Kidney epithelial cell (primary cell): ENCODE measurements at regions not wholly inside any gene's neighbourhood (a gene's known extent, or its start where the extent isn't known, plus 50 kb on each side); places are given as distances from the start of the nearest gene placed in this dataset.

Source experiments
- DNase-seq: peaks from one replicate; pipeline ENCODE4 v3.0.0-alpha.2; 2010; ENCODE audit warnings: low read depth
- H3K27me3 ChIP-seq: 2 replicates; pipeline ENCODE4 v1.6.0; 2011; ENCODE audit warnings: low read length; ENCODE audit not compliant: control insufficient read depth, insufficient read depth
- H3K36me3 ChIP-seq: 2 replicates; pipeline ENCODE4 v1.5.1; 2011; ENCODE audit warnings: low read length; ENCODE audit not compliant: control insufficient read depth, insufficient read depth
- H3K4me3 ChIP-seq: 2 replicates; pipeline ENCODE4 v1.5.1; 2011; ENCODE audit warnings: low read depth, mild to moderate bottlenecking, control low read depth, low read length
- TF ChIP-seq, protein P1 (sequence below): IDR thresholded peaks from 2 replicates; pipeline ENCODE4 v1.5.1; 2011; ENCODE audit warnings: mild to moderate bottlenecking, moderate library complexity, low read length, control low read depth, inconsistent platforms; ENCODE audit not compliant: insufficient read depth, poor library complexity, severe bottlenecking

DNA sequence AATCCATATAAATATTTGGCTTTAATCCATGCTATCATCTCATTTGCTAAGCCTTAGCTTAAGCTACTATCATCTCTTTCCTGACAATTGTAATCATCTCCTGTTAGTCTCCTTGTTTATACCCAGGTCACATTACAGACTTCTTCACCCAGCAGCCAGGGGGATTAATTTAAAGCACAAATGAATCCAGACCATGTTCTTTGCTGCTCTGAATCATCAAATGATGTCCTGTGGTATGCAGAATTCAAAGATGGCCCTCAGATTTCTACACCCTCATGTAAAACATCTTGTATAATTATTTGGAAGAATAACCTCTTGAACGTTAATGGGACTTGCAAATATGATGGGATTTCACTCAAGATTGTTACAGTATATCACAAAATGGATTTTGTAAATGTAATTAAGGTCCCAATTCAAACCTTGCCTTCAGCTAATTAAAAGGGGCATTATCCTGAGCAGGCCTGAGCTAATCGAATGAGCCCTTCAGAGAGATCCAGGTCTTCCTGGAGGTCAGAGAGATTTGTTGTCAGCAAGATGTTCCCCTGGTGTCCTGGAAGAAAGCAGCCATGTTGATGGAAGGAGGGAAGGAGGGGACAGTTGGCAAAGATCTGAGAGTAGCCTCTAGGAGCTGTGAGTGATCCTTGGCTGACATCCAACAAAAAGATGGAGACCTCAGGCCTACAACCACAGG is 241.1 kb upstream of the MMADHC start:
- no peaks in the 10 kb centered on the region for H3K36me3 ChIP-seq
- no peak overlapping the region for H3K4me3 ChIP-seq
- DNase-seq: no peak
- H3K27me3 ChIP-seq: no peaks in the 10 kb centered on the region
- TF ChIP-seq, protein P1, sequence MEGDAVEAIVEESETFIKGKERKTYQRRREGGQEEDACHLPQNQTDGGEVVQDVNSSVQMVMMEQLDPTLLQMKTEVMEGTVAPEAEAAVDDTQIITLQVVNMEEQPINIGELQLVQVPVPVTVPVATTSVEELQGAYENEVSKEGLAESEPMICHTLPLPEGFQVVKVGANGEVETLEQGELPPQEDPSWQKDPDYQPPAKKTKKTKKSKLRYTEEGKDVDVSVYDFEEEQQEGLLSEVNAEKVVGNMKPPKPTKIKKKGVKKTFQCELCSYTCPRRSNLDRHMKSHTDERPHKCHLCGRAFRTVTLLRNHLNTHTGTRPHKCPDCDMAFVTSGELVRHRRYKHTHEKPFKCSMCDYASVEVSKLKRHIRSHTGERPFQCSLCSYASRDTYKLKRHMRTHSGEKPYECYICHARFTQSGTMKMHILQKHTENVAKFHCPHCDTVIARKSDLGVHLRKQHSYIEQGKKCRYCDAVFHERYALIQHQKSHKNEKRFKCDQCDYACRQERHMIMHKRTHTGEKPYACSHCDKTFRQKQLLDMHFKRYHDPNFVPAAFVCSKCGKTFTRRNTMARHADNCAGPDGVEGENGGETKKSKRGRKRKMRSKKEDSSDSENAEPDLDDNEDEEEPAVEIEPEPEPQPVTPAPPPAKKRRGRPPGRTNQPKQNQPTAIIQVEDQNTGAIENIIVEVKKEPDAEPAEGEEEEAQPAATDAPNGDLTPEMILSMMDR: no peak

- Histone ChIP-seq H3K27me3 (no peaks in the 10 kb centered on the region), H3K4me3 (no peak overlapping the region), H3K36me3 (no peaks in the 10 kb centered on the region)
- TF ChIP-seq, protein P1: no peak
- DNase-seq: no peak
Measured at GRCh38 chr2:149827585-149828126, 240.1 kb upstream of the MMADHC start.

- Histone ChIP-seq H3K36me3 (no peaks in the 10 kb centered on the region), H3K27me3 (no peaks in the 10 kb centered on the region), H3K4me3 (no peak overlapping the region)
- TF ChIP-seq, protein P1: no peak
- DNase-seq: no peak
Measured at GRCh38 chr2:149826471-149827125, 239.0 kb upstream of the MMADHC start.

- Histone ChIP-seq H3K27me3 (no peaks in the 10 kb centered on the region), H3K4me3 (no peak overlapping the region), H3K36me3 (no peaks in the 10 kb centered on the region)
- TF ChIP-seq, protein P1: no peak
- no peak for DNase-seq
Measured at GRCh38 chr2:149825473-149825872, 237.9 kb upstream of the MMADHC start.

DNA sequence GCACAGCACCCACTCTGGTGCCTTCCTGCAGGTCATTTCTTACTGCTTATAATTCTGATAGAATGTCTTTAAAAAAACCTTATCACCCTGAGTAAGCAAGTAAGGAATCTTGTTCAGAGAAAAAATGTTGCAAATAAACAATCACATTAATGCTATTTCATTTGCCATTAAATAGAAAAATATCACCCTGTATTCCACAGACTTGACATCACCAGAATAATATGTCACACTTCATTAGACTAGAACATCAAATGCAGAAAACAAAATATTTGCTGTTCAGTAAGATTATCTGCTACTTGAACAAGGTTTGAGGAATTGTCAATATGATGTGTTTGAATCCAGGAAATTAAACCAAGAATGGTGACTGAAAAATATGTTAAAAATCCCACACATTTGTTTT is 236.6 kb upstream of the MMADHC start:
- Histone ChIP-seq H3K4me3 (no peak overlapping the region), H3K36me3 (no peaks in the 10 kb centered on the region), H3K27me3 (no peaks in the 10 kb centered on the region)
- TF ChIP-seq, protein P1: no peak
- no peak for DNase-seq
